Lower leg skin (tissue), 3 donors: ENCODE measurements at regions not wholly inside any gene's neighbourhood (a gene's known extent, or its start where the extent isn't known, plus 50 kb on each side); places are given as distances from the start of the nearest gene placed in this dataset.

ENCODE experiments used
- POLR2A ChIP-seq, 2 donors: fragments of 450-650 bp; IDR thresholded peaks; one replicate each; pipeline ENCODE4 v1.6.1; 2016 to 2017; ENCODE audit warnings: antibody characterized with exemption in 2 of 2, mild to moderate bottlenecking in 1 of 2, moderate library complexity in 1 of 2
- TF ChIP-seq, protein P1 (sequence below), 3 donors: fragments of 450-650 bp; IDR thresholded peaks; one replicate each; pipeline ENCODE4 v1.5.1; 2016; ENCODE audit warnings: antibody characterized with exemption in 3 of 3, mild to moderate bottlenecking in 3 of 3, moderate library complexity in 2 of 3

DNA sequence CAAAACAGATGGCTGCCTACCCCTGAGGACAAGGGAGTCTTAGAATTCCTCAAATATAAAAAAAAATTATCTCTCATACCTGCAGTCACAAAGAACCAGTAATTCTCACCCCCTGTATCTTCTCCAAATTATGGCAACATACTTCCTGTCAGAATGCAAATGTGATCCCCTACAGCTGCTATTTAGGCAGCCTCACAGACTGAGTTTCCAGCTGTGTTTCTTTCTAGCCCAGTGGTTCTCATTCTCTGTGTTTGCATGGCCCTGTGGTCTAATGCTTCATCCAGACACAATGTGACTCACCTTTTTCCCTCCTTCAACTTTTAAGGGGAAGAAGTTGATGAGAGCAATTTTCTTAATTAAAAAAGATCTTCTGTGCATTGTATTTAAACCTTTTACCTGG lies 726.3 kb downstream of the TSN start:
- TF ChIP-seq POLR2A (IDR thresholded peaks at IDR 0.05): no peak
- TF ChIP-seq, protein P1, sequence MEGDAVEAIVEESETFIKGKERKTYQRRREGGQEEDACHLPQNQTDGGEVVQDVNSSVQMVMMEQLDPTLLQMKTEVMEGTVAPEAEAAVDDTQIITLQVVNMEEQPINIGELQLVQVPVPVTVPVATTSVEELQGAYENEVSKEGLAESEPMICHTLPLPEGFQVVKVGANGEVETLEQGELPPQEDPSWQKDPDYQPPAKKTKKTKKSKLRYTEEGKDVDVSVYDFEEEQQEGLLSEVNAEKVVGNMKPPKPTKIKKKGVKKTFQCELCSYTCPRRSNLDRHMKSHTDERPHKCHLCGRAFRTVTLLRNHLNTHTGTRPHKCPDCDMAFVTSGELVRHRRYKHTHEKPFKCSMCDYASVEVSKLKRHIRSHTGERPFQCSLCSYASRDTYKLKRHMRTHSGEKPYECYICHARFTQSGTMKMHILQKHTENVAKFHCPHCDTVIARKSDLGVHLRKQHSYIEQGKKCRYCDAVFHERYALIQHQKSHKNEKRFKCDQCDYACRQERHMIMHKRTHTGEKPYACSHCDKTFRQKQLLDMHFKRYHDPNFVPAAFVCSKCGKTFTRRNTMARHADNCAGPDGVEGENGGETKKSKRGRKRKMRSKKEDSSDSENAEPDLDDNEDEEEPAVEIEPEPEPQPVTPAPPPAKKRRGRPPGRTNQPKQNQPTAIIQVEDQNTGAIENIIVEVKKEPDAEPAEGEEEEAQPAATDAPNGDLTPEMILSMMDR (IDR thresholded peaks at IDR 0.05): no peak
